IPS-NIHi11 (cell line): ENCODE measurements at regions not wholly inside any gene's neighbourhood (a gene's known extent, or its start where the extent isn't known, plus 50 kb on each side); places are given as distances from the start of the nearest gene placed in this dataset.

Source experiments
- DNase-seq: peaks from one replicate; pipeline ENCODE4 v3.0.0; 2012; ENCODE audit warnings: mixed read lengths, low spot score

DNA sequence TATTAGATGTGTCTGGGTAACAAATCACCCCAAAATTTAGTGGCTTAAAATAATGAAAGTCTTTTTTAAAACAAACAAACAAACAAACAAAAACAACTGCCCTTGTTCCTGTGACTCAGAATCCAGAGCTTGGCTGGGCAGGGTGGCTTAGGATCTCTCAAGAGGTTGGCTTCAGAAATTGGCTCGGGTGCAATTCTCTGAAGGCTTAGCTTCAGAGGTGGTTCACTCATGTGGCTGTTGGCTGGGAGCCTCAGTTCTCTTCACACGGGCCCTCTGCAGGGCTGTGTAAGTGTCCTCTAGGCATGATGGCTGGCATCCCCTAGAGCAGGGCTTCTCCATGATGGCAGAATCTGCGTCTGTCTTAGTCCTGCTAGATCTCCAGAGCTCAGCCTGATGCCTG lies 179.9 kb upstream of the BCOR start:
- DNase-seq: no peak

GRCh38 chrX:40273356-40274050 lies 175.7 kb upstream of the BCOR start:
- DNase-seq: no peak

- no peak for DNase-seq
These were observed 175.0 kb upstream of the BCOR start for GRCh38 chrX:40272776-40273175.

DNA sequence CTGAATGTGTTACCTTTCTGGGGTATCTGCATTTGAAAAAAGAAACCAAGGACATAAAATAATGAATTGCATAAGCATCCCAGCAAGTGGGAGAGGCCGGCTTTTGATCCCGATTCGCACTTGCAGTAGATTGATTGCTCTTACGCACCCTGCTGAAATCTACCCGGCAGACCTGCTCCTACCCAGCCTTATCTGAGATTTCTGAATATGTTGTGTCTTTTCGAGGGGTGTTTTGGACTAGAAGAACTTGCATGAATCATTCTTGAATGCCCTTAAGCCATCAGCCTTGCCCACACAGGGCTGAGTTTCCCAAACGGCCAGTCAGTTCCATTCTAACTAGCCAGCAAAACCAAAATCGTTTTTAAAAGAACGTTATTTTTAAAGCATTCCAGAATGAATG lies 174.4 kb upstream of the BCOR start:
- DNase-seq: no peak

DNA sequence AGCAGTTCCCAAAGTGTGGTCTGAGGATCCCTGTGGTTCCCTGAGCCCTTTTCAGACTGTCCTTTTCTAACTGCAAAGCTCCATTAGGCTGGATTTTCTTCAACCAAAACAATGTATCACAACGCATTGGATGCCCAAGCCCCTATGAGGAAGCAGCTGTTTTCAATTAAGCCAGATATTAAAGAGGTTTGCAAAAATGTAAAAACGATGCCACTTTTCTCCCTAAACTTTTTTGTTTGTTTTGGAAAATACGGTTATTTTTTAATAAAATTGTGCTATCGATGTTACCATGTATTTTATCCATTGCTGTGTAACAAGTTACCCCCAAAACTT lies 170.4 kb upstream of the BCOR start:
- no peak for DNase-seq

DNA sequence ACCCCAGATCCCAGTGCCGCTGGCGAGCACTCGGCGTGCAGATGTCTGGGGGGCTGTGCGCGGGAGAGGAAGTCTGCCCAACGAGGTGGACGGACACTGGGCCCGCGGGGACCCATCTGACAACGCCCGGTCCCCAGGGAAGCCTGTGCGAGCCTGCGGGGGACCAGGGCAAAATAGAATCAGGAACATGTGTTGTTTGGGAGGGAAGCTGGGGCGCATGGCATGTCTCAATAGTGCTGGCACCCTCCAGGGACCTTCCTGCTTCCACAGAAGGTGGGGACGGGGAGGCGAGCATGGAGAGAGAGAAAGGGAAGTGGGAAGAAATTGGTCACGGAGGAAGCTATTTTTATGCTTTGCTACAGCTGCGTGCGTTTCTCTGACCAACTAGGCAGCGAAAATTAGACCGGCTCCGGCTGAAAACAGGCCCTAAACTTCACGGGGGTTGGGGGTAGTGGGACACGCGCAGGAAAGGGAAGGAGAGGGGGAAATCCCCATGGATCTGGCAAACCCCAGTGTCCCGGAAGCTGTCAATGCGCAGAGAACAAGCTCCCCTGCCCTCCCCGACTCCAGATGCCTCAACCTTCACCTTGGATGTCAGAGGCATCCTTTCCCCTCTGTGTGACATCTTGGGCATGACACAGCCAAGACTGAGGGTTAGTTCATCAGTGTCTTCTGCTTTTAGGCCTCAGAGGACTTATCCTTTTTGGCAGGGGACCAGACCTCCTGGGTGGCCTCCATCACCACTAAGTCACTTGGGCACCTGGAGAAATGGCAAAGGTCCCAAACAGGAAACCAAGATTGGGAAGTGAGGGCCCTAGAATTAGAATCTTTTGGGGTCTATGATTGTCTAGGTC lies 169.8 kb upstream of the BCOR start:
- DNase-seq: no peak

DNA sequence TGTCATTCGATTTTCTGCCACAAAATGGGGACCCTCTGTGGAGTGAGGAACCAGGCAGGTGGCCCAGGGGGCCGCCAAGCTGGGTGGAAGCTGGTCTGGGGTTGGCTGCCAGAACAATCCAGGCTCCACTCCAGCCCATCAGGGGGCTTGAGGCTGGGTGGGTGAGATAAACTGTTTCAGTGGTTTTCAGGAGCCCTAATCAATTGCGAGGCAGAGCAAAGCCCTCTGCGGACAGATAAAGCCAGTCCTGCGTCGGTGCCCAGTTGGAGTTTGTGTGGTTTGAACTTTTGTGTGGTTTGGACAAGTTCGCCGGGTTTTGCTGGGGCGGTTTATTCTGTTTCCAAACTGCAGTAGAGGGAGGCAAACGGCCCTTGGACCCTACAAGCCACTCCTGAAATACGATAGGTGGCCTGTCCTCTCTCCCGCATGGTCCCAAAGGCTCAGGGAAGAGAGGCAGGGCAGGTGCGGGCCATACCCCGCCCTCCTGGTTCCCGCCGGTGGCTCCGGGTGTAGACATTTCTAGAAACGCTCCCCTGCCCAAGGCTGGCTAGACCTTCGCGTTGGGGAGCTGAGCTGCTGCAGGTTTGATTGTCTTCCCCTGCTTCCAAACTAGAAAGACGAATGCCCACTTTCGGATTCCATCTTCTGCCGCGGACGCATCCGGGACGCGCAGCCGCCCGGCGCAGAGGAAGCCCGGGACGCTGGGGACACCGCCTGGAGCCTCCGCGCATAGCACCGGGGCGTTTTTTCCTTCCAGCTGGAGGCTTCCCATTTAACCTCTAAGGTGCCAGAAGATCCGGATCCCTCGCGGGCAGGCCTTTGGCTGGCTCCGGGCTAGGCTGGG lies 169.0 kb upstream of the BCOR start:
- peak; percentile 86 for DNase-seq

GRCh38 chrX:40265936-40266335 lies 168.2 kb upstream of the BCOR start:
- no peak for DNase-seq

DNA sequence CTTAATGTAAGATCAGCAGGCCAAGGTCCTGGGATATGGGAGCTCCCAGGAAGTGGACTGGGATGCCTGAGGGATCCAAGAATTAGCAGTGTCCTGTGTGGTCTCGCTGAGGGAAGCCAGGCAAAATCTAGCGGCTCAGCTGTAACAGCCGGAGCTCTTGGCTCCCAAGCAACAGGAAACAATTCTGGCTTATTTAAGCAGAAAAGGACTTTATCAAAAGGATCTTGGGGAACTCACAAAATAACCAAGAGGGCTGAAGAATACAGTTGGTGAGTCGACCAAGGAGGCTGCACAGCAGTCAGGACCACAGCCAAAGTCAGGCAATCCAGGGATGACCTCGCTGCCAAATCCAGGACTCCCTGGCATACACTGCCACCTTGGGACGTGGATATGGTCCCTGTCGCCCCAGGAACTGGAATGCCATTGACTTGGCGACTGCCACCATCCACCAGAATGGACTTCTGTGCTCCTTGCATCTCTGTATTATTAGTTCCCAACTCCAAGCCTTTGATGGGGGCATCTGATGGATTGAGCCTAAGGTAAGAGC lies 165.3 kb upstream of the BCOR start:
- no peak for DNase-seq

GRCh38 chrX:40262157-40263013 lies 164.6 kb upstream of the BCOR start:
- DNase-seq: no peak

DNA sequence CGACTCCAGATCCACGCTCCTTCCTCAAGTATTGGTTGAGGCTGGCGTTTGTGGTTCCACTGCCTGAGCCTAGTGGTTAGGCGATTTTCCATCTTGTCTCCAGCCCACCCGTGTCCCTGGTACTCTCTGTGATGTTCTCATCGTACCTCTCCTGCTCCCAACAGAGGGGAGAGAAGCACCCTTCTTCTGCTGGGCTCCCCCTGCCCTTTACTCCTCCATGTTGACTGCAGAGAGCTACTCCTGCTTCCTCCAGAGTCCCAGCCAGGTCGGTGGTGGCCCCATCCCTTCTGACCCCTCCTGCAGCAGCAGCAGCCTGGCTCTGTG lies 164.0 kb upstream of the BCOR start:
- no peak for DNase-seq

DNA sequence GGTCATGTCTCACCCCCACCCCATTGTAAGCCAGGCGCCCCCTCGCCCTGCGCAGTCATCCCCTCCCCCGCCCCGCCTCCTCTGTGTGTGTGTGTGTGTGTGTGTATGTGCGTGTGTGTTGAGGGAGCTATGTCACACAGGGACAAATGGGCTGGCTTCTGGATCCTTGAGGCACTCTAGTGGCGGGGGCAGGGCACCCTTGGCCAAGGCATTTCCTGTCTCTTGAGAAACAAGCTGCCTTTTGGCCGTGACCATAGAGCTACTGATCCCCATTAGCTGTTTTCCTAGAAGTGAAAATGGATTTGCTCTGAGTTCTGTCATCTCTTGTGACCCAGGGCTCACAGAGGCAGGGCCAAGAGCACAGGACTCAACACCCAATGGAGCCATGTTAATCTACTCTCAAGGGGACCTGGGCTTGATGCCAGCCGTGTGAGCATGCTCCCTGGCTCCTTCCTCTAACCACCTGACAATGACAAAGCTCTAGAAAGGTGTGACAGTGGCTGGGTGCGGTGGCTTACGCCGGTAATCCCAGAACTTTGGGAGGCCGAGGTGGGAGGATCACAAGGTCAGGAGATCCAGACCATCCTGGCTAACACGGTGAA lies 162.5 kb upstream of the BCOR start:
- DNase-seq: no peak

GRCh38 chrX:40258909-40259308 lies 161.2 kb upstream of the BCOR start:
- no peak for DNase-seq

DNA sequence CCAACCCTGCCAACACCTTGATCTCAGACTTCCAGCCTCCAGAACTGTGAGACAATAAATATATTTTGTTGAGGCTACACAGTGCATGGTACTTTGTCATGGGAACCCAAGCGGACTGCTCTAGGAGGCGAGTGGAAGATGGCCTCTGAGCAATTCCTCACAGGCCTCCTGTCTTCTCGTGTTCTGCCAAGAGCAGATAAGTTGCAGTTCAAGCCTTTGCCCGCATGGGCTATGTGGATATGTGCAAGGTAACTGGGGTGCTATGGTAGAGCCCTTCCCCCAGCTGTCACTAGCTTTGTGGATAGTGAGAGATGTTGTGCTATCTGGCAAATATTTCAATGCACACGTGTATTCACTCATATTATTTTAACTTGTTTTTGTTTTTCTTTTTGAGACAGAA lies 156.0 kb upstream of the BCOR start:
- no peak for DNase-seq

DNA sequence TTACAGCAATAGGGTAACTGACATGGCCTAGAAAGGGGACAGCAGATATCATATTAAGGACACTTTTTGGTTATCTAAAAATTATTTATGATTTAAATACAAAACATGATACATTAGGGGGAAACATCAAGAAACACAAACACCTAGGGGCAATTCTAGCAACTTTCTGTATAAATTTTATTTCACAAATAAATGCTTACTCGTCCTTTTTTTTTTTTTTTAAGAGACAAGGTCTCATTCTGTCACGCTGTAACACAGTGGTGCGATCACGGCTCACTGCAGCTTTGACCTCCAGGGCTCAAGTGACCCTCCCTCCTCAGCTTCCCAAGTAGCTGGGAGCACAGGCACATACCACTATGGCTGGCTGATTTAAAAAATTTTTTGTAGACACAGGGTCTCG lies 151.8 kb upstream of the BCOR start:
- DNase-seq: no peak

DNA sequence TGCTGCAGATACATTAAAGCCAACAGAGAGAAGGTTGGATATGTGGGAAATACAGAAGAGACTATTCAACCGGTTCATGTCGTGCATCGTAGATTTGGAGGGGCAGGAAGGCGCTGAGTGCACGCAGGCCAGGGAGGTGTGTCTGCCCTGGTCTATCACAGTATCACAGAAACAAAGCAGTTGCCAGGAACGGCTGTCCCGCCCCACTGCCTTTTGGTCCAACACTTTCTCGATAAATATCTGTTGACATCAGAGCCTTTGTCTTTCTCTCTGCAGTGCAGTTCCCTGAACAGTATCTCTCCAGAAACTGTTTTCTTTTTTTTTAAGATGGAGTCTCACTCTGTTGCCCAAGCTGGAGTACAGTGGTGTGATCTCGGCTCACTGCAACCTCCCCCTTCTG lies 151.1 kb upstream of the BCOR start:
- DNase-seq: no peak

DNA sequence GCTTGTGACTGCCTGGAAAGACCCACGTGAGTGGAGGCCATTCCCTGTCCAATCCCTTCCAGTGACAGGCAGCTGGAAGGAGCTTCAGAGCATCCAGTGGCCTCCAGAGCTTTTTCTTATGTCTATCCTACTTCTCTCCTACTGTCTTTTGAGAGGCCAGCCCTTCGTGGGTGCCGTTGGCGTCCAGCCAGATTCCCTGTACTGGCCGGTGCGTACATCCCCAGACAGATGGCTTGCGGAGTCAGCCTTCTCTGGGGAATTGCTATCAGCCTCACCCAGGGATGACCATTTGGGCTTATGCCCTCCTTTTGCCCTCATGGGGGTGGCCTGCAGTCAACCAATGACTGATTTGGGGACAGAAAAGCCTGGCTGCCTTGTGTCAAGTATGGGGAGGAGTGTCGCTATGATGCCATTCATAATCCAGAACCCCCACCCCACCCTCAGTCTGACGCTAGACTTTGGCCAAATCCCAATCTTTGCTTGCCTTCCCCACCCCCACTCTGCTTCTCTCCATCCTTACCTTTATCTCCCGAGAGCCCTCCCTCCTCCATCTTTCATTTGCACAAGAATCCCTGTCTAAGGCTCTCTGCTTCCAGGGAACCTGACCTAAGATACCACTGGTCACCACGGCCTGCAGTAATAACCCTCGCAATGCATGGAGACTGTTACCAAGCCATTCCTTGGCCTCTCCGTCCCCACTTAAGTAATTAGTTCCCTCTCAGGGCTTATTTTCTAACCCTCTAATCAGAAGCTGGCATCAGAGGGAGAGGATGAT lies 150.3 kb upstream of the BCOR start:
- DNase-seq: no peak

- no peak for DNase-seq
These were observed 149.6 kb upstream of the BCOR start for GRCh38 chrX:40247382-40247781.

- no peak for DNase-seq
These were observed 147.8 kb upstream of the BCOR start for GRCh38 chrX:40245488-40246071.

GRCh38 chrX:40244980-40245379 lies 147.2 kb upstream of the BCOR start:
- no peak for DNase-seq
